ENCODE measurements at regions not wholly inside any gene's neighbourhood (a gene's known extent, or its start where the extent isn't known, plus 50 kb on each side); places are given as distances from the start of the nearest gene placed in this dataset.
"Not testable (repeated sequence)": the region's sequence is repeated elsewhere in the genome, so short reads cannot be mapped to it uniquely, and the experiment has no call there.

DNA sequence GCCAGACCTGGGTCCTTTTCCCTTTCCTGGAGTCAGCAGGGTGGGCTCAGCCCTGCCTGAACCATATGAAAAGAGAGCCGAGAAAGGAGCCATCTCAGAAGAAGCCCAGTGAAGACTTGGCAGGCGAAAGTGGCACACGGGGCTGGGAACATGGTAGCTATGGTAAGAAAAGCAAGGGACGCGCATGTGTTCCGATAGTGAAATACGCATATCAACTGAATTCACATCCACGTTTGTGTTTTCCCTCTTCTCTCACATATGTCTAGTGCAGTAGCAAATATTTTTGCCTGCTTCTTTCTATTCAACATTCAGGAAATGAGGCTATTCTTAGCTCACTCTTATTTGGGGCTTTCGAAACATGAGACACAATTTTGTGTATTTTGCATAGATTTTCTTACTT lies 54.1 kb upstream of the PEG3 start:
- ATAC-seq (ENCODE audit: low read depth): no peak
- DNase-seq: no peak
- Mint-ChIP-seq H3K36me3 (no peaks in the 10 kb centered on the region), H3K27ac (no peak overlapping the region), H3K9me3 (peaks cover 20% of the 10 kb centered on the region), H3K4me1 (no peaks in the 10 kb centered on the region), H3K4me3 (no peak overlapping the region), H3K27me3 (no peaks in the 10 kb centered on the region)
- POLR2A ChIA-PET: no interaction called here

DNA sequence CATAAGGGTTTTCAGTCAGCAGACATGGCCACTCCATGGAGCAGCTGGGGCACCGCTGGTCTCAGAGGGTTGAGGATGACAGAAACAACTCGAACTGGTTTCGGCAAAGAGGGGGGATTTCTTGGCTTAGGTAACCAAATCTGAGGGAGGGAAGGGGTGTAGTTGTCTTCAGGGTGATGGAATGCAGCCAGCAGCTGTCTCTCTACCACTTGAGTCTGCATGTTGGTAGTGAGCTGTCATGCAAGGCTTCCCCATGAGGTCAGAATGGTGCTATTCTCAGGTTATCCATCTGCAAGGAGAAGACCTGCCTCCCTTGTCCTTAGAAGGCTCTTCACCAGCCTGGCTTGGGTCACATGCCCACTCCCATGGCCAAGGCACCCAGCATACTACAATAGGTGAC lies 55.6 kb upstream of the PEG3 start:
- Mint-ChIP-seq H3K4me3 (no peak overlapping the region), H3K9me3 (peaks cover 23% of the 10 kb centered on the region), H3K27ac (no peak overlapping the region), H3K36me3 (no peaks in the 10 kb centered on the region), H3K4me1 (no peaks in the 10 kb centered on the region), H3K27me3 (no peaks in the 10 kb centered on the region)
- ATAC-seq (ENCODE audit: low read depth) (no peak), DNase-seq (no peak)
- POLR2A ChIA-PET: no interaction called here

DNA sequence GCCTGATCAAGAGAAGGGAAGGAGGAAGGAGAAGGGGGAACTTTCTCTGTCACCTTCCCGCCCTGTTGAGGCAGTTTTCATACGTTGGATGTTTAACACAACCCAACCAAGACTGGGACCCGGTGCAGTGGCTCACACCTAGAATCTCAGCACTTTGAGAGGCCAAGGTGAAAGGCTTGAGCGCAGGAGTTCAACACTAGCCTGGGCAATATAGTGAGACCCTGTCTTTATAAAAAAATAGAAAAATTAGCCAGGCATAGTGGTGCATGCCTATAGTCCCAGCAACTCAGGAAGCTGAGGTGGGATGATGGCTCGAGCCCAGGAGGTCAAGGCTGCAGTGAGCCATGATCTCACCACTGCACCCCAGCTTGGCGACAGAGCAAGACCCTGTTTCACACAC lies 59.4 kb upstream of the PEG3 start:
- H3K27me3 Mint-ChIP-seq: no peaks in the 10 kb centered on the region
- H3K4me1 Mint-ChIP-seq: no peaks in the 10 kb centered on the region
- no peak for DNase-seq
- no peak for ATAC-seq (ENCODE audit: low read depth)
- H3K36me3 Mint-ChIP-seq: no peaks in the 10 kb centered on the region
- H3K9me3 Mint-ChIP-seq: peaks cover 27% of the 10 kb centered on the region
- no peak overlapping the region for H3K4me3 Mint-ChIP-seq
- POLR2A ChIA-PET: no interaction called here
- no peak overlapping the region for H3K27ac Mint-ChIP-seq

DNA sequence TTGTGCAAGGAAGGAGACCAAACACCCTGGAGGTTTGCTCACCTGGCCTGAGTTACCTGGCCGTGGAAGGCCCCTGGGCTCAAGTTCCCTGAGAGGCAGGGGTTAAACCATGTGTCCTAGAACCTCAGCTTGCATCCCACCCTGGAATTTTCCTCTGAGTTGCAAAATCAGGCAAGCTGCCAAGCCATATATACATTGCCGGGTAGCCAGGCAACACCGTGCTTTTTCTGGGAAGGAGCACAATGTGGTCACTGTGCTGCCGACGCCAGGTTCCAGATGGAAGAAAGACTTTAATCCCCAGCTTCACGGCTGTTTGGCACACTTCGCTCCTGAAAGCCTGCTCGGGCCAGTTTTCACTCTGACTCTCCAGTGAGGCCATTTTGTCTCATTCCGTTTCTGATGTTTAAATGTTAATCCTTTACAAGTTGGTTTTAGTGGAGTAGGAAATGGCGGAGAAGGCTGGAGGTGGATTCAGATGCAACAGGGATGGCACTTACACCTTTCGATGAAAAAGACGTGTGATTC lies 60.1 kb upstream of the PEG3 start:
- H3K36me3 Mint-ChIP-seq: no peaks in the 10 kb centered on the region
- DNase-seq (no peak), ATAC-seq (ENCODE audit: low read depth) (no peak)
- H3K4me1 Mint-ChIP-seq: no peaks in the 10 kb centered on the region
- POLR2A ChIA-PET: no interaction called here
- no peak overlapping the region for H3K4me3 Mint-ChIP-seq
- no peaks in the 10 kb centered on the region for H3K27me3 Mint-ChIP-seq
- no peak overlapping the region for H3K27ac Mint-ChIP-seq
- H3K9me3 Mint-ChIP-seq: peaks cover 26% of the 10 kb centered on the region

DNA sequence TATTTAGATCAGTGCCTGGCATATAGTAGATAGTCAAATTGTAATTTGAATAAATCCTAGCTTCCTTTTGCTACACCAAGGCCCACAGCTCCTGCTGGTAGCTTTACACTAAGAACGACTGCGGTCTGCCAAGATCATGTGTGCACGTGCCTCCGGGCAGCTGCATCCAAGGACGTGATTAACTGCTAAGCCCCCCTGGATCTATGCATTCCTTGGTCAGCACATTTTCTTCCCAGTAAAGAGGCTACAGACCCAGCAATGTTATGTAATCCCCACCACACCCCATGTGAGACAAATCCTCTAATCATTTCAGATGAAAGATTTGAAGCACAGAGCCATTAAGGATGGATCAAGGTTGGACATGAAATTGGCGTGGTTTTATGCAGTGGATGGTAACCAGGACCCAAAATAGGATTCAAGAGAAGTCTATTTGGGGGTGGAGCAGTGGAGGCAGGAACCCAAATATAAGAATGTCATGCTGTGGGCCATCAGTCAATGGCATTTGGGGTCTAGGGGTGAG lies 65.2 kb upstream of the PEG3 start:
- no peak overlapping the region for H3K4me3 Mint-ChIP-seq
- DNase-seq (no peak), ATAC-seq (ENCODE audit: low read depth) (no peak)
- H3K27ac Mint-ChIP-seq: no peak overlapping the region
- no peaks in the 10 kb centered on the region for H3K4me1 Mint-ChIP-seq
- POLR2A ChIA-PET: no interaction called here
- H3K9me3 Mint-ChIP-seq: peaks cover 38% of the 10 kb centered on the region
- no peaks in the 10 kb centered on the region for H3K36me3 Mint-ChIP-seq
- no peaks in the 10 kb centered on the region for H3K27me3 Mint-ChIP-seq

DNA sequence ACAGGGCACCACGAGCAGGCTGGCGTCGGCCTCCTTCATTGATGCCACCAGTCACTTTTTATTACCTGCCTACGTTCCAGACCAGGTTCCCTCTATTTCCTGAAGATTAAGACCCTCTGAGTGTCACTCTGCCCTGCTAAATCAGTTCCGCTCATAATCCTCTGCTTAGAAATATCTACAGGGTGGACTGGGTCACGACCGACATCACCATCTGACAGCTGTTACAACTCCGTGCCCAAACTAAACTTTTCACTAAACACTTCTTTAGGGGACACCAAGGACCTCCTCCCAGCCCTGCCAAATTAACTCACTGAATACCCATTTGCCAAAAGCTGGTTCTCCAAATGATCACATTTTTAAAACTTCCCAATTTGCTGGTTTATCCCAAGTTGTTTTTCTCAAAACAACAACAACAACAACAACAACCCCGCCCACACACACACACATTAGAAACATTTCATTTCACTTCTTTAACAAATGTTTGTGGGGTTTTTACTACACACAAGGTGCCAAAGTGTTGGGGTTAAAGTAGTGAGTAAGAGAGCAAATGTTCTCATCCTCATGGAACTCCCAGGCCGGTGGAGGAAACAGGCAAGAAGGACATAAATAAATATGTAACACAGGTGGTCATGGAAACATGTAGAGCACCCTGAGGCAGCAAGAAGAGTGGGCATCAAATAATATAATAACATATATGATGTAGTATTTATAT lies 72.0 kb upstream of the PEG3 start:
- ATAC-seq (ENCODE audit: low read depth): no peak

DNA sequence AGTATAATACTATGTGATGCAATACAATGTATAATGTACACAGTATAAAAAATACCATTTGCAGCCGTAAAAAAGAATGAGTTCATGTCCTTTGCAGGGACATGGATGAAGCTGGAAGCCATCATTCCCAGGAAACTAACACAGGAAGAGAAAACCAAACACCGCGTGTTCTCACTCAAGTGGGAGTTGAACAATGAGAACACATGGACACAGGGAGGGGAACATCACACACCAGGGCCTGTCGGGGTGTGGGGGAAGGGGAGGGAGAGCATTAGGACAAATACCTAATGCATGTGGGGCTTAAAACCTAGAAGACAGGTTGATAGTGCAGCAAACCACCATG lies 72.6 kb upstream of the PEG3 start:
- H3K27me3 Mint-ChIP-seq: not testable (repeated sequence)

More for the DNA sequence above, 72.0 kb upstream of the PEG3 start:
- H3K9me3 Mint-ChIP-seq: peaks cover 36% of the 10 kb centered on the region
- H3K4me1 Mint-ChIP-seq: no peaks in the 10 kb centered on the region
- POLR2A ChIA-PET: no interaction called here
- no peak for DNase-seq
- no peak overlapping the region for H3K27ac Mint-ChIP-seq
- H3K27me3 Mint-ChIP-seq: no peaks in the 10 kb centered on the region
- H3K4me3 Mint-ChIP-seq: no peak overlapping the region
- H3K36me3 Mint-ChIP-seq: no peaks in the 10 kb centered on the region

DNA sequence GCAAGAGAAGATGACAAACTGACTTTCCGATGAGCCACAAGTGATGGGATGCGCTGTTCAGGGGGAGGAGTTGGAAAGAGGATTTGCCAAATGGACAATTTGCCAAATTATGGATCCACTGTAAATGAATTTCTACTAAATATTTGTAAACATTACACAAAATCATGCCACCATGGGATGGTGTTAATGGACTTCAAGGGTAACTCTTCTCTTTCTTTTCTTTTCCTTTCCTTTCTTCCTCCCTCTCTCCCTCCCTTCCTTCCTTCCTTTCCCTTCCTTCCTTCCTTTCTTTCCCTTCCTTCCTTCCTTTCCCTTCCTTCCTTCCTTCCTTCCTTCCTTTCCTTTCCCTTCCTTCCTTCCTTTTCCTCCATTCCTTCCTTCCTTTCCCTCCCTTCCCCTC lies 76.0 kb upstream of the PEG3 start:
- DNase-seq (no peak), ATAC-seq (ENCODE audit: low read depth) (no peak)
- POLR2A ChIA-PET: no interaction called here
- Mint-ChIP-seq H3K36me3 (no peaks in the 10 kb centered on the region), H3K4me1 (no peaks in the 10 kb centered on the region), H3K27me3 (no peaks in the 10 kb centered on the region), H3K27ac (no peak overlapping the region), H3K4me3 (no peak overlapping the region), H3K9me3 (peaks cover 39% of the 10 kb centered on the region)

More for the DNA sequence above, 72.6 kb upstream of the PEG3 start:
- DNase-seq; ATAC-seq (ENCODE audit: low read depth); H3K36me3 Mint-ChIP-seq; POLR2A ChIA-PET; H3K4me3 Mint-ChIP-seq; H3K4me1 Mint-ChIP-seq; H3K27ac Mint-ChIP-seq: not testable (repeated sequence)
- peaks cover 31% of the 10 kb centered on the region for H3K9me3 Mint-ChIP-seq

DNA sequence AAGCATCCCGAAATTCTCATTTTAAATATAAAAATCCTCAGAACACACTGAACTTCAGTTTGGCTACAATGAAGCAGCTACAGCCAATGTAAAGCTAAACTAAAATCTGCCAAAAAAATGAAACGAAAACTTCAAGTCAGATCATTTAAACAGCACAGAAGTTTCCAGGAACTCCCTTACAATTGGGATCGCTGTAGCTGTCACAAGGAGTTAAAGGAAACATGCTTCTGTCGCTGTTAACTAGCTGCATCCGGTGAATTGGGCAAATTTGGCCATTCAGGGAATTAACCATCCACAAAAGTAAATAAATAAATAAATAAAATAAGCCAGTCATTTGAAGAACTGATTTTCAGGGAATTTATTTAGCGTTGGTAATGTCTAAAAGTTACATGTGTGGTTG lies 77.0 kb upstream of the PEG3 start:
- H3K4me3 Mint-ChIP-seq: no peak overlapping the region
- no peaks in the 10 kb centered on the region for H3K27me3 Mint-ChIP-seq
- no peak overlapping the region for H3K27ac Mint-ChIP-seq
- no peaks in the 10 kb centered on the region for H3K36me3 Mint-ChIP-seq
- DNase-seq: no peak
- ATAC-seq (ENCODE audit: low read depth): no peak
- POLR2A ChIA-PET: no interaction called here
- peaks cover 37% of the 10 kb centered on the region for H3K9me3 Mint-ChIP-seq
- no peaks in the 10 kb centered on the region for H3K4me1 Mint-ChIP-seq

DNA sequence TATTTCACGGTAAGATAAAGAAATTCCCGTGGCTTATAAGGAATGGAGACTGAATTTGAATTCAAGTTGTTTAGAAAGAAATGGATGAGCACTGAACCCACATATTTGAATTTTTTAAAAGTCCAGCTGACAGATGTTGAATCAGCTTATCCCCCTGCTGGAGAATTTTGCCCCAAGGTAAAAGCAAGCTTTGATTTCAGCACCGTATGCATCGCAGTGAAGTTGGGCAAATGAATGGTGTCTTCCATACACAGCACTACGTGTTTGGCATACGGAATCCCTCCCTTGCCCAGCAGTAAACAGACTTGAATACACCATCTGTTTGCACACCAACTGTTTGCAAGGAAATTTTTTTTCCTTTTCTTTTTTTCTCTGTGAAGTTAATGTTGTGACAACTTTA lies 77.5 kb upstream of the PEG3 start:
- POLR2A ChIA-PET: no interaction called here
- no peak for ATAC-seq (ENCODE audit: low read depth)
- H3K27ac Mint-ChIP-seq: no peak overlapping the region
- no peaks in the 10 kb centered on the region for H3K36me3 Mint-ChIP-seq
- DNase-seq: no peak
- no peak overlapping the region for H3K4me3 Mint-ChIP-seq
- no peaks in the 10 kb centered on the region for H3K27me3 Mint-ChIP-seq
- no peaks in the 10 kb centered on the region for H3K4me1 Mint-ChIP-seq
- peaks cover 33% of the 10 kb centered on the region for H3K9me3 Mint-ChIP-seq

DNA sequence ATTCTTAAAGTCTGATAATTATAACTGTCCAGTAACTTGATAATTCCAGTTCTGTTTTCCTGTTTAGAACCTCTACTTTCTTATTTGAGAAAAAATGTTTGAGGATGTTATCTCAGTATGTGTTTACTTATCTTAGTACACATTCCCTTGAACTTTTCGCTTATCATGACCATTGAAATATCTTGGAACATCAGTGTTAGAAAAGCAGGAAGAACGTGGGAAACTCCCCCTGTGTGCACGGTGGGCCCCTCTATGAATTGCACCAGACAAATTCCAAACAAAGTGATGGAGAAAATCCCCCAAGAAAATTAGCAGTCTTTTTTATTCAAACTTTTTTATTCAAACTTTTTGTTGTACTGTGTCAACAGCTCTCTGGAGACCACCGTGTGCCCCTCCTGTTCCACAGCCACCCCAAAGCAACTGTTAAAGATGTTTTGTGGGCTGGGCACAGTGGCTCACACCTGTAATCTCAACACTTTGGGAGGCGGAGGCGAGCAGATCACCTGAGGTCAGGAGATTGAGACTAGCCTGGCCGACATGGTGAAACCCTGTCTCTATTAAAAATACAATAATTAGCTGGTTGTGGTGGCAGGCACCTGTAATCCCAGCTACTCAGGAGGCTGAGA lies 78.3 kb upstream of the PEG3 start:
- peaks cover 33% of the 10 kb centered on the region for H3K9me3 Mint-ChIP-seq

DNA sequence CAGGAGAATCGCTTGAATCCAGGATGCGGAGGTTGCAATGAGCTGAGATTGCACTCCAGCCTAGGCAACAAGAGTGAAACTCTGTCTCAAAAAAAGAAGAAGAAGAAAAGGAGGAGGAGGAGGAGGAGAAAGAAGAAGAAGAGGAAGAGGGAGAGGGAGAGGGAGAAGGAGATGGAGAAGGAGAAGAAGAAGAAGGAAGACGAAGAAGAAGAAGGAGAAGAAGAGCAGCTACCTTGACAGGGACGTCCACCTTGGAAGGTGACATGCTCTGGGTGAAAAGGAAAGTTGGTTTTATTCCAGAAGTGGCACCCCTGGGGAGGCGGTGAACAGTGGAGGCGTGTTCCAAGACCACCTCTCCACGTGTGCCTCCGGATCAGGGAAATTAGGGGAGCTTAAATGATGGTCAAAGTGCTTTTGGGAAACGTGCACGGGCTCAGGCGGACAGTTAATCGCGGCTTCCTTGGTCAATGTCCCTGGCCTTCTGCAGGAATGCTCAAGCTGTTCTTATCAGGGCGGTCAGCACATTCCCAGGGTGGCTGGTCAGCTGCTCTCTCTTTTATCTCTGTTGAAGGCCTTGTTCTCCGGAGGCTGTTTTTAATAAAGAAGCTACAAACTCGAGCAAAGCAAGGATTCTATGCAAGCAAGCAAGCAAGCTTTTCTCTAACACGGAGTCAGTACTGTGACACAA lies 78.9 kb upstream of the PEG3 start:
- H3K4me1 Mint-ChIP-seq: no peaks in the 10 kb centered on the region
- no peak overlapping the region for H3K27ac Mint-ChIP-seq
- no peaks in the 10 kb centered on the region for H3K36me3 Mint-ChIP-seq

More for the DNA sequence above, 78.3 kb upstream of the PEG3 start:
- no peaks in the 10 kb centered on the region for H3K4me1 Mint-ChIP-seq
- ATAC-seq (ENCODE audit: low read depth) (no peak), DNase-seq (no peak)
- POLR2A ChIA-PET: no interaction called here
- H3K4me3 Mint-ChIP-seq: no peak overlapping the region
- no peaks in the 10 kb centered on the region for H3K36me3 Mint-ChIP-seq
- H3K27ac Mint-ChIP-seq: no peak overlapping the region
- H3K27me3 Mint-ChIP-seq: no peaks in the 10 kb centered on the region

DNA sequence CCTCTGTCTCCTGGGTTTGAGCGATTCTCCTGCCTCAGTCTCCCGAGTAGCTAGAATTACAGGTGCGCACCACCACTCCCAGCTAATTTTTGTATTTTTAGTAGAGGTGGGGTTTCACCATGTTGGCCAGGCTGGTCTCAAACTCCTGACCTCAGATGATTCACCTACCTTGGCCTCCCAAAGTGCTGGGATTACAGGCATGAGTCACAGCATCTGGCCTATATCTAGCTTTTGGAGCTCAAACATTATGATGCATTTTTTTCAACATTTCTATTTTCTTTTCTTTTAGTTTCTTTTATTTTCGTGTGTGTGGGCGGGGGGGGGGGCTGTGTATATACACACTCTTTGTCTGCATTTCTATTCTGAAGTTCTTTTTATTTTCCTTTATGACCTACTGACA lies 85.6 kb upstream of the PEG3 start:
- H3K36me3 Mint-ChIP-seq; ATAC-seq (ENCODE audit: low read depth); H3K27ac Mint-ChIP-seq; H3K4me3 Mint-ChIP-seq; POLR2A ChIA-PET; H3K27me3 Mint-ChIP-seq; DNase-seq; H3K4me1 Mint-ChIP-seq: not testable (repeated sequence)
- peaks cover 23% of the 10 kb centered on the region for H3K9me3 Mint-ChIP-seq

More for the DNA sequence above, 78.9 kb upstream of the PEG3 start:
- no peak overlapping the region for H3K4me3 Mint-ChIP-seq
- DNase-seq (no peak), ATAC-seq (ENCODE audit: low read depth) (no peak)
- peaks cover 35% of the 10 kb centered on the region for H3K9me3 Mint-ChIP-seq
- H3K27me3 Mint-ChIP-seq: no peaks in the 10 kb centered on the region
- POLR2A ChIA-PET: no interaction called here

DNA sequence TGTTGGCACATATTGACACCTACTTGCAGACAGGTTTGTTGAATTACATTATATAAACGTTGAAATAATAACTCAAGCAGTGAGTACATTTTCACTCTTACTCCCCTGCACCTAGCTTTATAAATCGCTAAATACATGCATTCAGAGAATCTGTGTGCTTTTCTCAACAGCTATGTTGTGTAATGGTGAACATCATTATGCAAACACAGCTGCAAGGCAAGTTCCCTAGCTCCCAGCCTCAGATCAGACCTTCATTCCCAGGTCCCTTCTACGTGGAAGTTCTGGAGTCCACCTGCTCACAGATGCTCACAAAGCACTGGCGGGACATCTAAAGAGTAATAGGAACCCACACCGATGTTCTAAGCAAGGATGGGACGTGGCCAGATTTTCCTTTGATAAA lies 86.8 kb upstream of the PEG3 start:
- POLR2A ChIA-PET: no interaction called here

More for the DNA sequence above, 86.8 kb upstream of the PEG3 start:
- H3K4me1 Mint-ChIP-seq: no peaks in the 10 kb centered on the region
- ATAC-seq (ENCODE audit: low read depth) (no peak), DNase-seq (no peak)
- H3K36me3 Mint-ChIP-seq: peaks cover 2% of the 10 kb centered on the region
- peaks cover 22% of the 10 kb centered on the region for H3K9me3 Mint-ChIP-seq
- H3K4me3 Mint-ChIP-seq: no peak overlapping the region
- H3K27ac Mint-ChIP-seq: no peak overlapping the region
- no peaks in the 10 kb centered on the region for H3K27me3 Mint-ChIP-seq
